Osteoblast (primary cell): ENCODE measurements at regions not wholly inside any gene's neighbourhood (a gene's known extent, or its start where the extent isn't known, plus 50 kb on each side); places are given as distances from the start of the nearest gene placed in this dataset.

Experiments
- DNase-seq: peaks from one replicate; pipeline ENCODE4 v3.0.0; 2011; ENCODE audit warnings: low spot score, mixed read lengths; ENCODE audit not compliant: insufficient read length; ENCODE audit errors: missing footprints
- H2AFZ ChIP-seq: 2 replicates; pipeline ENCODE4 v1.6.0; 2011; ENCODE audit warnings: mild to moderate bottlenecking, low read length
- H3K27ac ChIP-seq: 2 replicates; pipeline ENCODE4 v1.5.1; 2011; ENCODE audit warnings: mild to moderate bottlenecking, low read depth, low read length, moderate library complexity
- H3K27me3 ChIP-seq: 2 replicates; pipeline ENCODE4 v1.6.0; 2012; ENCODE audit warnings: mild to moderate bottlenecking, control low read depth, inconsistent platforms, low read length, moderate library complexity; ENCODE audit not compliant: insufficient read depth
- H3K36me3 ChIP-seq: 2 replicates; pipeline ENCODE4 v1.5.1; 2011; ENCODE audit warnings: mild to moderate bottlenecking, low read length, control low read depth, moderate library complexity; ENCODE audit not compliant: insufficient read depth
- H3K4me1 ChIP-seq: 2 replicates; pipeline ENCODE4 v1.5.1; 2011; ENCODE audit warnings: mild to moderate bottlenecking, low read length, control low read depth, moderate library complexity; ENCODE audit not compliant: insufficient read depth
- H3K4me2 ChIP-seq: 2 replicates; pipeline ENCODE4 v1.6.0; 2011; ENCODE audit warnings: mild to moderate bottlenecking, low read length; ENCODE audit not compliant: insufficient read depth
- H3K4me3 ChIP-seq: fragments of 200-600 bp; sonication (generic); 3 replicates; pipeline ENCODE4 v1.5.1; 2012; ENCODE audit warnings: mild to moderate bottlenecking, low read length, inconsistent platforms; ENCODE audit not compliant: insufficient read depth
- H3K79me2 ChIP-seq: 2 replicates; pipeline ENCODE4 v1.6.0; 2012; ENCODE audit warnings: mild to moderate bottlenecking, low read length, control low read depth, inconsistent platforms; ENCODE audit not compliant: insufficient read depth
- H3K9me3 ChIP-seq: 2 replicates; pipeline ENCODE4 v1.5.1; 2011; ENCODE audit warnings: low read depth, low read length, control low read depth
- H4K20me1 ChIP-seq: 2 replicates; pipeline ENCODE4 v1.6.0; 2012; ENCODE audit warnings: mild to moderate bottlenecking, low read length, control low read depth; ENCODE audit not compliant: insufficient read depth
- CTCF ChIP-seq: IDR thresholded peaks from 2 replicates; pipeline ENCODE4 v1.5.1; 2011; ENCODE audit warnings: mild to moderate bottlenecking, low read depth, low read length, moderate library complexity; ENCODE audit errors: extremely low read depth

GRCh38 chr11:110028921-110029320, 64.3 kb upstream of the ZC3H12C start:
- no peak for TF ChIP-seq CTCF

GRCh38 chr11:110029714-110030113, 63.5 kb upstream of the ZC3H12C start:
- Histone ChIP-seq H4K20me1 (no peaks in the 10 kb centered on the region), H3K79me2 (no peaks in the 10 kb centered on the region), H2AFZ (no peak overlapping the region), H3K36me3 (no peaks in the 10 kb centered on the region), H3K27ac (no peak overlapping the region), H3K9me3 (no peaks in the 10 kb centered on the region), H3K4me2 (no peak overlapping the region), H3K27me3 (no peaks in the 10 kb centered on the region), H3K4me1 (no peaks in the 10 kb centered on the region), H3K4me3 (no peak overlapping the region)
- DNase-seq: no peak
- no peak for TF ChIP-seq CTCF

More at GRCh38 chr11:110028921-110029320, 64.3 kb upstream of the ZC3H12C start:
- Histone ChIP-seq H3K4me1 (no peaks in the 10 kb centered on the region), H3K4me2 (no peak overlapping the region), H3K9me3 (no peaks in the 10 kb centered on the region), H3K4me3 (no peak overlapping the region), H4K20me1 (no peaks in the 10 kb centered on the region), H2AFZ (no peak overlapping the region), H3K27ac (no peak overlapping the region), H3K27me3 (no peaks in the 10 kb centered on the region), H3K79me2 (no peaks in the 10 kb centered on the region), H3K36me3 (no peaks in the 10 kb centered on the region)
- no peak for DNase-seq

- H3K4me2 ChIP-seq: no peak overlapping the region
- DNase-seq: no peak
- no peaks in the 10 kb centered on the region for H3K9me3 ChIP-seq
- H3K27me3 ChIP-seq: no peaks in the 10 kb centered on the region
- no peak for TF ChIP-seq CTCF
- no peak overlapping the region for H3K4me3 ChIP-seq
- H3K79me2 ChIP-seq: no peaks in the 10 kb centered on the region
- H4K20me1 ChIP-seq: no peaks in the 10 kb centered on the region
- H3K27ac ChIP-seq: no peak overlapping the region
- H2AFZ ChIP-seq: no peak overlapping the region
- no peaks in the 10 kb centered on the region for H3K4me1 ChIP-seq
- no peaks in the 10 kb centered on the region for H3K36me3 ChIP-seq
These were observed 62.0 kb upstream of the ZC3H12C start for GRCh38 chr11:110031171-110031570.

GRCh38 chr11:110032259-110032658, 60.9 kb upstream of the ZC3H12C start:
- H3K4me2 ChIP-seq: no peak overlapping the region
- no peaks in the 10 kb centered on the region for H3K36me3 ChIP-seq
- no peak overlapping the region for H3K27ac ChIP-seq
- no peaks in the 10 kb centered on the region for H3K9me3 ChIP-seq
- no peaks in the 10 kb centered on the region for H4K20me1 ChIP-seq
- DNase-seq: no peak
- TF ChIP-seq CTCF: no peak
- H3K79me2 ChIP-seq: no peaks in the 10 kb centered on the region
- H3K4me1 ChIP-seq: no peaks in the 10 kb centered on the region
- peak overlapping the region; percentile 36 for H2AFZ ChIP-seq
- H3K4me3 ChIP-seq: no peak overlapping the region
- no peaks in the 10 kb centered on the region for H3K27me3 ChIP-seq
